CD4-positive, alpha-beta T cell treated with Interleukin-6 for 4 hours (primary cell): ENCODE measurements at regions not wholly inside any gene's neighbourhood (a gene's known extent, or its start where the extent isn't known, plus 50 kb on each side); places are given as distances from the start of the nearest gene placed in this dataset.
"Not testable (repeated sequence)": the region's sequence is repeated elsewhere in the genome, so short reads cannot be mapped to it uniquely, and the experiment has no call there.

Experiments used
- DNase-seq: peaks from one replicate; pipeline ENCODE4 v3.0.0-alpha.2; 2020; ENCODE audit warnings: mixed read lengths

DNA sequence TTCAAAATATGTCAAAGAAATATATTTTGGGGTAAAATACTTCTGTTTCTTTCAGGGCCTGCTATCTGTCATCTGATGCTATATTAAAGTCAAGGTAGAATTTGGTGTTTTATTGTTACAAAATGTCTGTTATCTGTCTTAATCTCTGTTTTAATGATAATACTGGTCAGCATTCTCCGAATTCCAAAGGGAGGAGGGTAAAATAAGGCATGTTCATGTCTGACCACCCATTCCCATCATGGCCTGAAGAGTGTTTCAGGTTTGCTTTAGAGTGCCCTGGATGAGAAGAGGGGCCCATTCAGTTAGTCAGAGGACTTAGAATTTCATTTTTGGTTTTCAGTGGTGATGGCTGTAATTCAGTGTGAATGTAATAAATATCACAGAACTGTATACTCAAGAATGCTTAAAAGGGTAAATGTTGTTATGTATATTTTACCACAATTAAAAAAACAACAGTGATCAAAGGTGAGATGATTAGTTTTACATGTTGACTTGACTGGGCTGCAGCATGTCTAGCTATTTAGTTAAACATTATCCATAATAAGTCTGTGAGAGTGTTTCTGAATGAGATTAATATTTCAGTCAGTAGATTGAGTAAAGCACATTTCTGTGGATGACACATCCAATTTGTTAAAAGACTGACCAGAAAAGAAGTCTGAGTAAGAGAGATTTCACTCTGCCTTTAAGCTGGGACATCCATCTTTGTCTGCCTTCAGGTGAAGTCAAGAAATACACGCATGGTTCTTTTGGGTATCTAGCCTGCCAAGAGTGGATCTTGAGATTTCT is 467.9 kb upstream of the SYT4 start:
- DNase-seq = no peak

DNA sequence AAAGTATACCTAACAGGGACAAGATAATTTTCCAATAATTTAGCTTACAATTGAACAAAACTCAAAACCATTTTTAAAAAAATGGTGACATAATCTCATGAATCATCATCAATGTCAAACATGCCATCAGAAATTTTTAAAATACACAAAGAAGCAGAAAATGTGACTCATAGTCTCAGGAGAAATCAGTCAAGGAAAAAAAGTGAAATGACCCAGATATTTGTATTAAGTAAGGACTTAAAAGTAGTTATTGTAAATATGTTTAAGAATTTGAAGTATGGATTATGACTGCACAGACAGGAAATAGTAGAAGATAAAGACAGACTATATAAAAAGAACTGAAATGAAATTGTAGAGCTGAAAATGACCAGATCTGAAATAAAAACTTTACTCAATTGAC is 473.9 kb upstream of the SYT4 start:
- no peak for DNase-seq

DNA sequence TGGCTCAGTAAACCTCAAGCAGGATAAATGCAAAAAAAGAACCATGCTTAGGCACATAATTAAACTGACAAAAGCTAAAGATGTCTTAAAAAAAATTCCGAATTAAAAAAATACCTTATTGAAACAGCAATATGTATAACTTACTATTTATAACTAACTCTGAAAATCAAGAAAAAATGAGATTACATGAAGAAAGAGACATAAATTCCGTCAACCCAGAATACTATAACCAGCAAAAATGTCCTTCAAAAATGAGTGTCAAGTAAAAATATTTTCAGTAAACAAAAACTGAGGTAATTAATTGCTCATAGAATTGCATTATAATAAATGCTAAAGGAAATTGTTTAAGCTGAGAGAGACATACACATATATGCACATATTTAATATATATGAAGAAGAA is 474.5 kb upstream of the SYT4 start:
- no peak for DNase-seq

DNA sequence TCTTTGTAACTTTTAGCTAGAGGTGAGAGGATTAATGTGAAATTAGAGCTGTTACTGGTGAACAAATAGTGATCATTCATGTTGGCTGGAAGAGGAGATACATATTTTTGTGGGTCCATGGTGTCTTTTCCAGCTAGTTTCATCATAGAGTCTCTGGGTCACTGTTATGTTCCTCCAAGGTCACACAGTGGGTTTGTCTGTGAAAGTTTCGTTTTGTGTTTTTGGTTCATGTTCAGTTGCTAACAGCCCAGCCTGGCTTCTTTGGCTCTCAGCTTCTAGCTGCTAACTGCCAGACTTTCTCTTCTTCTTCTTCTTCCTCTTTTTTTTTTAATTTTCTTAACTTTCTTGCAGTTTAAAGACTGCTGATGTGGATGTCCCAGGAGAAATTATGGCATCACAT is 480.0 kb upstream of the SYT4 start:
- DNase-seq = no peak

DNA sequence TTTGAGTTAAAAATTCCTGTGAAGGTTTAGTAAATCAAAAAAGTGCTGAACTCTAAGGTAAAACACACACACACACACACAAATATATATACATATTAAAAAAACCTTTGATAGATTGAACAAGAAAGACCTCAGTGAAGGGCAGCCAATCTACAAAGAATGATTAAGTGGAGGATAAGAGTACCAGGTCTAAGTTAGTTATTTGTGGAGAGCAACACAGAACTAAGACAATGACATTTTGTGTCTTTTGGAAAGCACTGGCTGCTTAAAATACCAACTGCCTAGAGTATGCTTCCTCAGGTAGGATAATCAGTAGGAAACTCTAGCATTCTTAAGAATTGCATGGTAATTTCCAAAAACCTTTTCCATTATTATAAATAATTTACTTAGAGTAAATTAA is 481.4 kb upstream of the SYT4 start:
- DNase-seq = no peak

DNA sequence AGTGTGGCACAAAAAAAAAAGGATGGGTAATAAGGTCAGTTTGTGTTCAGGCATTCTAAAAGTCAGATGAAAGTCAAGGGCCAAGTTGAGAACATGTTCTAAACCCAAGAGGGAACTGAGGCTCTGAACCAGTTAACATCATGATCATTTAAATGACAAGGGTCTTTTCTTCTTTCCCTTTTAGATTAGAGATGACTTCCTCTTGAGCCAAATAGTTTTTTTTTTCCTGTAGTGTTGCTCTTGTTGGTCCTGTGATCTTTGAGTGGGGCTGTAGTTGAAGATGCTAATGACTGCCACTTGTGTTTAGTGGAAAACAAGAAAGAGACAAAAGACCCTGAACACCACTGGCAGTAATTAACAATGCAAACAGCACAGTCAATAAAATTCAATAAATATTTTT is 482.7 kb upstream of the SYT4 start:
- no peak for DNase-seq

DNA sequence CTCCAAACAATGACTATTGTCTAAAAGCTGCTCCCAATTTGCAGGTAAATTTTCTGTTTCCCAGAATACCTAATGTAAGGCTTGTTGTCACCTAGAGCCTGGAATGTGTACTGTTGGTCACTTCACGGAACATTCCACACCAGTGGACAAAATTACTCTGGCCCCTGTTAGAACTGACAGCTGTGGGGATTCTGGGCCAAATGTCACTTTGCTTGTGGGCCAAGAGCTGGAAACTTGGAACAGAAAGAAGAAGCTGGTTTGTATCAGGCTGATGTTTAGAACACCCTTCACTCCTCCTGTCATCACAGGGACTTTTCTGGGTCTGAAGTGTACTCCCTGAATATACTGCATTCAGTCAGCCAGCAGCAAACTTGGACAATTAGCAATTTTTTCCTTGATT is 495.6 kb upstream of the SYT4 start:
- DNase-seq = no peak

DNA sequence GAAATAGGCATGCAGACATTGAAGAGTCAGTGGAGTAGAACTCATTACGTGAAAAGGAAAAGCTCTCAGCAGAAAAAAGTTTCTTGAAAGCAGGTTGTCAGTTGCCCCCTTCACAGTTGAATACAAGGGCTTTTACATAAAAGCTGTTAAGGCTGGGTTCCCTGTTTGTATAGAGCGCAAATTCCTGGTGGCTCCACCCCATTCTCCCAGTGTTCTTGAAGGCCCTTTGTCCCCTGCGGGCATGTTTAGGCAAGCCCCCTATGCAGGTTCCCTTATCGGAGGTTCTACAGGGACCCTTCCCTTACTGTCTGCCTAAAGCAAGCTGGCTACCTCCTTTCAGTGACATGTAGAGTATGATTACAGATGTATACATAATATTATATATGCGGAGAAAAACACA is 497.2 kb upstream of the SYT4 start:
- no peak for DNase-seq

DNA sequence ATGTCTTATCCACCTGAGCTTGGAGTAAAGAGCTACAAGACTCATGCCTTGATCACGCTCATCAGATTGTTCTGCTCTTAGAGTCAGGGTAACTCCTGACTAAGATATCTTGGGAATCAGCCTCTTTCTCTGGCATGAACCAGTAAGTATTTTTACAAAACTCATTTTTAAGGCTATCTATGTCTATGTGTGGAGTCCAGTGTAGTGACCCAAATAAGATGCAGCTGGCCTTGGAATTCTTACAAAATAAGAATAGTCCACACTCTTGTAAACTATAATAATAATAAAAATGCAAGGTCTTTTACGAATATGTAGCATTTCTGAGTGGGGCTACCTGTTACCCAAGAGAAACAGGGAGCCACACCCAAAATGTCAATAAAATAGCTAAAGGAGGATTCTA is 498.3 kb upstream of the SYT4 start:
- DNase-seq = no peak

DNA sequence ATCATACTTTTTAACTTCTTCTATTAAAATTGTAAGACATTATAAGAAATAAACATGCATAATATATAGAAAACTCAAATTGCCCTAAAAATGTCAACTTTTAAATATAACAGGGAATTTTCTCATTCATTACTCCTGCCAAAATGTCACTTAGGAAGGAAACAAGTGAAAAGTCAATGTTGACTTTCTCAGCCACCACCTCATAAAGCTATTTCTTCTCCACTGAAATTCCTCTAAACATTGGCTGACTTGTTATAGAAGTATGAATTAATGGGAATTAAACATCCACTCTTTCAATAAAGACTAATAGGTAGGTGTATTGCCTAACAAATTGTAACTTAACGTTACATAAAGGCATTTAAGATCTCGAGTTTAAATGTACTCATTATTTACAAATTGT is 499.7 kb upstream of the SYT4 start:
- DNase-seq = no peak

DNA sequence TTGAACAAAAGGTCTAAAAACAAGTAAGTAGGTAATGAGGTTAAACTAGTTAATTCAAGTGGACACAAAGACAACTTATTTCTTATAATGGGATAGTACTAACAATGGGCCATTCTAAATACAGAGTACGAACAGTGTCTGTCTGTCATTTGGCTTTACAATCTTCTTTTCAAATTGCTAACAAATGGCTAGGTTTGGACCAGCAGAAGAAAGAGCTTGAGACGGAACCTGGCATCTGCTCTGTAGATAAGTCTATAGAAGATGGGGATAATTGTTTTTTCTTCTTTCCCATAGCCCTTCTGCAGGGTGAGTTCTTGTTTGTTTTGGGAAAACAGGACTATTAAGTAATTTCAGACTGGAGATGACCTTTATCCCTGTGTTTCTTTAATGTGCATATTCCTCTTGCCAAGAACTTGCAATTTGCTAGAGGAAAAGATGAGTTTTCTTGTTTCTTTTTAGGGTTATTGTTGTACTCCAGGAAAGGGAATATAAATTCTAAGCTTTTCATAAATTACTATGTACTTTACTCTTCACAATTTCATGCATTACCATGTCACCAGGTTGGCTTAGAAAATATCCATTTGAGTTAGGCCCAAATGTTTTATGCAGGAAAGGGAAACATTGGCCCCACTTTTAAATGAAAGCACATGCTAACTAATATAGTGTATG is 500.5 kb upstream of the SYT4 start:
- DNase-seq = no peak

DNA sequence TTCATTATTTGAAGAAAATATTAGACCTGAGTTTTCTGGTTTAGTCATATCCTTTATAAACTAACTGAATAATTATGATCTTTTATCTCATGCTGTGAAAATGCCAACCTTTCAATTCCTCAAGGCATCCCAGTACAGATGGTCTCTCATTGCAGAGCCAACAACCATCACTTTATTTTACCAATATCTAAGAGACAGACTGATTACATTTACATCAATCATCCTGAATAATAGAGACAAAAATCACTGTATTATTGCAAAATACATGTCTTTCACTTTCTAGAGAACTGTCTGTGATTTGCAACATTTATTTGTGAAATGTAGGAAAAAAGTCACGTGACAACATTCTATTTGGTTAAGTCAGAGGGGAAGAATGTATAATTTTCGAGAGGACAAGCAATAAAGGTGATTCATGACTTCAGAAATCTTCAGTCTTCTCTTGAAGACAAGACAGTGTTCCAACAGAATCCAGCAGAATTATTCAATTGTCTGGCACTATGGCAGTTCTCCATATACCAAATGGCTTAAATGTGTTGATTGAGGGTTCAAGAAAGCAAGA is 503.6 kb upstream of the SYT4 start:
- no peak for DNase-seq

DNA sequence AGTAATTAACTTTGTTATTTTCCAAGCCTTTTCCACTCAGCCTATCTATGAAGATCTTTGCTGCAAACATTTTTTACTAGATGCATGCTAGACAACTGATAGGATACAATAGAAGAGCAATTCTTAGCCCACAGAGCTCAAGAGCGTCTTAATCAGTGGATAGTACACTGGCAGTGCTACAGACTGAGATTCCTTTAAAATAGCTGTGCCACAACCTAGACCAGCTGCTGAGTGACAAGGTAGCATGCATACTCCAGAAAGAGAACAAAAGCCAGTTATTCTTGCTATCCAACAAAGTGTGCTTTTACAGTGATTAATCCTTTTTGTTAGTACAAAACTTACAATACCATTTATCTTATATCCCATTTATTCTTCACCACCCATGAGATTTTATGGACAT is 507.9 kb upstream of the SYT4 start:
- DNase-seq = no peak

DNA sequence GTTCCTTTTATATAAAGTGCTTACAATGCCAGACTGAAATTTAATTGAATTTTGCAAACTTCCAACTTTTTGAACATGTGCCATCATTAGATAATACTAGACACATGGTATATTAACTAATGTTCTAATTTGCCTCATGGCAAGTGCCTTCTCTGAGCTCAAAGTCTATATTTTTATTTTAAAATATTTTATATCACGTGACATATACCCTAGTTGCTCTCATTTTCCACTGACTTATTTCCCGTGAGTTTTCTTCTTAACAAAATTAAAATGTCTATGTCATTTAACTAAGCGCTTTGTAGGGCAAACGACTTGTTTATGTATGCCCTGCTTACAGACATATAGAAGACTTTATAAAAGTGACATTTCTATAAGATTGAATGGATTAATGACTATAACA is 509.6 kb upstream of the SYT4 start:
- no peak for DNase-seq

DNA sequence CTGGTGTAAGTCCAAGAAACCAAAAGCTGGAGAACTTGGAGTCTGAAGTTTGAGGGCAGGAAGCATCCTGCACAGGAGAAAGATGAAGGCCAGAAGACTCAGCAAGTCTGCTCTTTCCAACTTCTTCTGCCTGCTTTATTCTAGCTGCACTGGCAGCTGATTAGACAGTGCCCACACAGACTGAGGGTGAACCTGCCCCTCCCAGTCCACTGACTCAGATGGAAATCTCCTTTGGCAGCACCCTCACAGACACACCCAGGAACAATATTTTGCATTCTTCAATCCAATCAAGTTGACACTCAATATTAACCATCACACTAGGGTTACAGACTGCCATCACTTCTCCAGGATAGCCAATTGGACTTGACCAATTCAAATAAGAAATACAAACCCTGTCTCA is 510.4 kb upstream of the SYT4 start:
- not testable (repeated sequence) for DNase-seq

DNA sequence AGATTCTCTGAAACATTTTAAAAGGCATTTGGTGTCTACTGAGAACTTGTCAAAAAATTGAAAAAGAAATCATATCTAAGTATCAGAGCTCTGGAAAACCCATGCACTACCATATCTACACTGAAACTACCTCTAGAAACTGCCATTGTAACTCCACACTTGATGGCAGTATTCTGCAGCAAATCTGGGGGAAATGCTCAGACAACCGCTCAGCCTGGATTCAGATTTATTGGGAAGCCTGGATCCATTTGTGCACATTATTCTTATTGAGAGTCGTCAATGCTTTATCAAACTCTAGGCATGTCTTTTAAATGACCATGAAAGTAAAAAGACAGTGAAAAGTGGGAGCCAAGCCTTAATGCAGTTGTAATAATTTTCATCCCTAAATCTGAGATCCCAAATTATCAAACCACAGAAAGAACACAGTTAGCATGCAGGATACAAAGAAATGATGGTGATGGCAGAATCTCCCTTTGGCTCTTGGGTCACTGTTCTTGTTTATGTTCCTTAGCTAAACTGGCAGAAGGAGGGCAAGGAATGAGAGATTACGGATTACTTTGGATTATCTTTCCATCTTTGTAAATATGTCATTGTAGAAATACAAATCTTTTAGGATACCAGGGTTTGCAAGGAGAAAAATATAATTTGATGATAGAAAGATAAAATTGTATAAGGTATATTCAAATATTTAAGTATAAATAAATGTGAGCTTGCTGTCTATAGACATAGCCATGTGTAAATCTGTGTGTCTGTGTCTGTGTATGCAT is 512.1 kb upstream of the SYT4 start:
- no peak for DNase-seq

DNA sequence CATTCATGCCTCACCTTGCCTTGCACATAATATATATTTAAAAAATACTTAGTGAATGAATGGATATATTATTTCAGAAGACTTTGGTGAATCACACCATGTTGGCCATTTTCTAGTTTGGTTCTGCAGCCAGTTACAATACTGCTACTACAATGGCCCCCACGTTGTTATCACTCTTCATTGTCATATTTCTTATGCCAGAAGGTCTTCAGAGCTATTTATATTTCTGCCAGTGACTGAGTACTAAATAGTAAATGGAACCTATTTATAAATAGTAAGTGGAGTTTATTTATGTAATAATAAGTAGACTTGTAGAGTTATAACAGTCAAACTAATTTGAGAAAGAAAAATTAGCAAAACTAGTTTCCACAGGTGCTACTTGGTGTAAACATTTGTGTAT is 516.6 kb upstream of the SYT4 start:
- no peak for DNase-seq

DNA sequence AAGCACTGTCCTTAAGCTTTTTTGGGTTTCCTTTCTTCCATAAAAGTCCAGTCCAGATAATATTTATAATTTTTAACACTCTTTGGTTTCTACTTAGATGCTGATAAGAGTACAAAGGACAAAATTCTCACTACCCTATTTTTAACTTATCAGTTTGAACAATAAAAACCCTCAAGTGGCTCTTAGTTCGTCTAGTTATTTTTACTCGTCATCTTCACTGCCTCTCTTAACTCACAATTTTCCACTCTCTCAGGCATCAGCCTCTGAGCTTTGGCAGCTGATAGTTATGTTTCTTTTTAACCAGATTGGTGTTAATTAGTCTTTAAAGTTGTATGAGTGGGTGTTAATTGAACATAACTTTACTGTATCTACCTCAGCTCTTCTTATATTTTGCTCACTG is 517.1 kb upstream of the SYT4 start:
- DNase-seq = no peak

DNA sequence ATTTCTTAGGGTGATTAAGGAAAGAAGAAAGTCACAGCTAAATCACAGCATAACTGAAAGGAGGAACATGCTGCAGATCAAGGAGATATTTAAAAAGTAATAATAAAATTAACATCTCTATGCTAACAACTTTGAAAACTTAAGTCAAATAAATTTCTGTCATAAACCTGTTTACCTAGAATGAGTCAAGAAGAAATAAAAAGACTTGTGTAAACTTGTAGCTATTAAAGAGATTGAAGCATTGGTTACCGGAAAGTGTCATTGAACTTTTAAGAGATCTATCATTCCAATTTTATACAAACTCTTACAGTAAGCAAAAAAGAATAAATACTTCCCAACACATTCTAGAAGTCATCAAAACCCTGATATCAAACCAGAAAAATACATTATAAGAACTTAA is 520.1 kb upstream of the SYT4 start:
- no peak for DNase-seq

DNA sequence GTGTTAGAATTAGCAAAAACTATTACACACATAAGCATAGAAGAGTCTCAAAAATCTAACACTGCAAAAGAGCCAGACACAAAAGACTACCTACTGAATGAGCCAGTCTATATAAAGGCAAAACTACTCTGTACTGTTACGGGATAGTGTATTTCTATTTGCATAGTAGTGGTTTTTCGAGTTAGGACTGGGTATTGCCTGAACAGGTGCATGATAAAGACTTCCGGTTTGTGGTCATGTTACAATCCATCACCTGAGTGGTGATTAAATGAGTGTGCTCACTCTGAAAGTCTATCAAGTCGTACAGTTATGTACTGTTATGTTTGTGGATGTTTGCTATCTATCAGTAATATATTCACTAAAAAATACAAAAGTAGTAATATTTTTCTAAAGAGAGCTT is 523.3 kb upstream of the SYT4 start:
- no peak for DNase-seq

DNA sequence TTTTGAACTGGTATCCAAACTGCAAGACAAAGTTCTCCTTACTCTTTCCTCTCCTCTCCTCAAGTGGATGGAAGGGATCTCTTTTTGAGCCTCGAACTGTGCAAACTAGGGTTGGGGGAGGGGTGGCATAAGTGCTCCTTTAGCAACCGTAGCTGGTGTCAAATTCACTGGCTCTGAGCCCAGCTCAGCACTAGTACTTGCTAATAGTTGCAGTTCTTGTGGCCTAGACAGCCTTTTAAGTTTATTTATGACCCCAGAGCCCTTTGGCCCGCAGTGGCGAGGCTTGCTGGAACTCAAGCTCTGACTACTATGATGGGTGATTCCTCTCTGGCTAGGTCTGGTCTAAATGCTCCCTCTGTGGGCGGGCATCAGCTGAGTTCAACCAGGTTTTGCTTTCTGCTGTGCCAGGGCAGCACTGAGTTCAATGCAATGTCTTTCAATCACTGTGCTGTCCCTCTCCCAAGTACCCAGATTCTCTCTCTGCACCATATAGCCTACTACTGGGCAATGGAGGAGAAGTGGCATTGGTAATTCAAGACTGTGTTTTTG is 528.4 kb upstream of the SYT4 start:
- no peak for DNase-seq

DNA sequence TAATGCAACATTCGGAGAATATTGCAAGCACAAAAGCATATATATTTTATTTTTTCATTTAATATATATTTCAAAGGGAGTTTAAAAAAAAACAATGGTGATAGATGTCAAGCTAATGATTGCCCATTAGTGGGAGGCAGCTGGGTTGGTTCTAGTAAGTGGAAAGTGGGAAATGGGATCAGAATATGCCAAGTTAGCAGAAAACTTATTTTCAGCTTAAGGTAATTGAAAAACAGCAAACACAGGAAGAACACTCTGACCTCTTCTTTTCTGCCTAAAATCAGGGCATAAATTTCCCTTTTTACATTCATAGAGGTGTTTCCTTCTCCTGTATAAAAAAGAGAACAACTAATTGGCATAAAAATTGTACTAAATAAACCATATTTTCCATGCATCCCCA is 535.3 kb upstream of the SYT4 start:
- DNase-seq = no peak

DNA sequence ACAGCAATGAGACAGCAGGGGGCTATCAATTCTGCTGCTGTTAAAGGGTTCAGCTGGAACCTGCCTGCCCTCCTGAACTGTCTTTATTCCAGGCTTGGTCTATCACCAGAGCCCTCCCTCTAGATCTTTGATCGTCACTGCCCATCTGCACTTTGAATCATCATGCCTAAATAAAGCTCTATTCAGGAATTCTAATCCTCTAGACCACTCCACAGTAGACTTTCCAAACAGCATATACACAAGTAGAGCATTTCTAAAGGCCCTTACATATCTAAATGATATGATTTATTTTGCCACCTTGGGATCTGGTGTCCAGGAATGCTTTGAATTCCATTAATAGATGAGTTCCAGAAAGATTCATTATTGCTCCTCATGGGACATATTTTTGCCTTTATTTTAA is 542.1 kb upstream of the SYT4 start:
- no peak for DNase-seq

DNA sequence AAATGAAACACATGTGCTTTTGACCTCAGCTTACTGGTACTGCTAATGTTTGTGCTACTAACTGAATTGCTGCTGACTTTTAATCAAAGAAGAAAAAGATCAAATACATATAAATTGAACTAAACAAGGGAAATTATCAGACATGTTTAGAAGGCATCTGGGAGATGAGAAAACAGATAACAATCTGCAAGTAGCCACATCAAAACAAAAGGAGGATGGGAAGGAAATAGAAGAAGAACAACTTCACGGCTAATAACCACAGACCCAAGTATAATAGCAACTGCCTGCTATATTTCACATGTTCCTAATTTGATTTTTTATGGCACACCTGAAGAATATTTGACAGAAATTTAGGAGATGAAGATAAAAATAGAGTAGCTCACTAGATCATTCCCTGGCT is 542.6 kb upstream of the SYT4 start:
- DNase-seq = no peak
